OCI-LY1 (cell line): ENCODE measurements at regions not wholly inside any gene's neighbourhood (a gene's known extent, or its start where the extent isn't known, plus 50 kb on each side); places are given as distances from the start of the nearest gene placed in this dataset.

Source experiments
- EZH2 ChIP-seq: fragments of 200-600 bp; sonication (generic), shearing (Covaris generic); IDR thresholded peaks from 2 replicates; pipeline ENCODE4 v1.8.0; 2017; ENCODE audit warnings: borderline replicate concordance, mixed run types, mild to moderate bottlenecking, antibody characterized with exemption, low read length, moderate library complexity, mixed read lengths
- TF ChIP-seq, protein P1 (sequence below): fragments of 200-600 bp; sonication (generic), shearing (Covaris generic); IDR thresholded peaks from 2 replicates; pipeline ENCODE4 v1.5.1; 2017; ENCODE audit warnings: mild to moderate bottlenecking, antibody characterized with exemption, low read length, moderate library complexity, mixed read lengths

DNA sequence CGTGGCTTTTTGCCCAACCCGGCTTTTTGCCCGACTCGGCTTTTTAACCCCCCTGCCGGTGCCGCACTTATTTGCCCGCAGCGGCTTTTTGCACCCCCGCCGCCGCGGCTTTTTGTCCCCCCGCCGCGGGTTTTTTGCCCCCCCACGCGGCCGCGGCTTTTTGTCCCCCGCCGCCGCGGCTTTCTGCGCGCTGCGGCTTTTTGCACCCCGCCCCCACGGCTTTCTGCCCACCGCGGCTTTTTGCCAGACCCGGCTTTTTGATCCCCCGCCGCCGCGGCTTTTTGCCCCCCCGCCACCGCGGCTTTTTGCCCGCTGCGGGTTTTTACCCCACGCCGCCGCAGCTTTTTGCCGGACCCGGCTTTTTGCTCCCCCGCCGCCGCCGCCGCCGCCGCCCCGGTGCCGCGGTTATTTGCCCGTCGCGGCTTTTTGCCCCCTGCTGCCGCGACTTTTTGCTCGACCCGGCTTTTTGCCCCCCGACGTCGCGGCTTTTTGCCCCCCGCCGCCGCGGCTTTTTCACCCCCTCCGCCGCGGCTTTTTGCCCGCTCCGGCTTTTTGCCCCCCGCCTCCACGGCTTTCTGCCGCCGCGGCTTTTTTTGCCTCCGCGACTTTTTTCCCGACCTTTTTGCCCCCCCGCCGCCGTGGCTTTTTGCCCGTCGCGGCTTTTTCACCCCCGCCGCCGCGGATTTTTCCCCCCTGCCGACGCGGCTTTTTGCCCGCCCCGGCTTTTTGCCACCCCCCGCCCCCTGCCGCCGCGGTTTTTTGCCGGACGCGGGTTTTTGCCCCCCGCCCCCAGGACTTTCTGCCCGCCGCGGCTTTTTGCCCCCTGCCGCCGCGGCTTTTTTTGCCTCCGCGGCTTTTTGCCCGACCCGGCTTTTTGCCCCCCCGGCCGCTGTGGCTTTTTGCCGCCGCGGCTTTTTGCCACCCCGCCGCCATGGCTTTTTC, 2786.5 kb downstream of the RPIA start:
- TF ChIP-seq, protein P1, sequence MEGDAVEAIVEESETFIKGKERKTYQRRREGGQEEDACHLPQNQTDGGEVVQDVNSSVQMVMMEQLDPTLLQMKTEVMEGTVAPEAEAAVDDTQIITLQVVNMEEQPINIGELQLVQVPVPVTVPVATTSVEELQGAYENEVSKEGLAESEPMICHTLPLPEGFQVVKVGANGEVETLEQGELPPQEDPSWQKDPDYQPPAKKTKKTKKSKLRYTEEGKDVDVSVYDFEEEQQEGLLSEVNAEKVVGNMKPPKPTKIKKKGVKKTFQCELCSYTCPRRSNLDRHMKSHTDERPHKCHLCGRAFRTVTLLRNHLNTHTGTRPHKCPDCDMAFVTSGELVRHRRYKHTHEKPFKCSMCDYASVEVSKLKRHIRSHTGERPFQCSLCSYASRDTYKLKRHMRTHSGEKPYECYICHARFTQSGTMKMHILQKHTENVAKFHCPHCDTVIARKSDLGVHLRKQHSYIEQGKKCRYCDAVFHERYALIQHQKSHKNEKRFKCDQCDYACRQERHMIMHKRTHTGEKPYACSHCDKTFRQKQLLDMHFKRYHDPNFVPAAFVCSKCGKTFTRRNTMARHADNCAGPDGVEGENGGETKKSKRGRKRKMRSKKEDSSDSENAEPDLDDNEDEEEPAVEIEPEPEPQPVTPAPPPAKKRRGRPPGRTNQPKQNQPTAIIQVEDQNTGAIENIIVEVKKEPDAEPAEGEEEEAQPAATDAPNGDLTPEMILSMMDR: no peak
- no peak for TF ChIP-seq EZH2
